GM21619 (cell line): ENCODE measurements at regions not wholly inside any gene's neighbourhood (a gene's known extent, or its start where the extent isn't known, plus 50 kb on each side); places are given as distances from the start of the nearest gene placed in this dataset.
A peak's percentile ranks its signal among the peaks of the same experiment; 100 is the strongest.

Experiments
- ATAC-seq: cut with Tn5 transposase; IDR thresholded peaks from one replicate; pipeline ENCODE4 v1.9.1; 2021; ENCODE audit not compliant: unreplicated experiment

DNA sequence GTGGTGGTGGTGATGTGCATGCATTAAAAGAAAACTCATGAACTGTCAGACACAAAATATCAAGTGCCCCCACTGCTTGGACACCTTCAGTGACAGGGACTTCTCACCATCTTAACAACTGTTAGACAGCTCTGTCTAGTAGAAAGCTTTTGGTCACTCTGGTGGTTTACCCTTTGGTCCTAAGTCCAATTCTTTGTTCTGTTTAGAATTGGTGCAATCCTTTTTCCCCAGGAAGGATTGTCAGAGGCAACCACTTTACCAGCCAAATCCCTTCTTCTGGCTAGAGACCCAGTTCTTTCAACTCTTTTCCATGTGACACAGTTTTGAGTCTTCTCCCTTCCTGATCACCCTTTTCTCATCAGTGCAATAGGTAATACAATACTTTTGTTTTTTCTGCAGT, 140.2 kb downstream of the SEC61B start:
- no peak for ATAC-seq

DNA sequence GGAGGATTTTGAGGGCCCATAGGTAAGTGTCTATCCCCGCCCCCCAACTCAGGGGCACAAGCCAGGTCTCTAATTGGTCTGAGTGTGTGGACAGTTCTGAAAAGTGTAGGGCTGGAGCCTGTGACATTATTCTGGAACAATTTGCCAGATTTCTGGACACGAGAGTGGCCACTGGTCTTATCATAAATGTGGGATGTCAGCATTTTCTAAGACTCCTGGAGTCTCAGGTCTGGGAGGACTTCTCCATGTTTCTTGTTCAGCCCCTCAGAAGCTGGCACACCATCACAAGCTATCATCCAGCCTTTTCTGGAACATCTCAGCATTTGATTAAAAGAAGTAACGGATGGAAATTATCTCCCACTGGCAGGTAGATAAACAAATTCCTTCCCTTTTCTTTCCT, 141.4 kb downstream of the SEC61B start:
- no peak for ATAC-seq

DNA sequence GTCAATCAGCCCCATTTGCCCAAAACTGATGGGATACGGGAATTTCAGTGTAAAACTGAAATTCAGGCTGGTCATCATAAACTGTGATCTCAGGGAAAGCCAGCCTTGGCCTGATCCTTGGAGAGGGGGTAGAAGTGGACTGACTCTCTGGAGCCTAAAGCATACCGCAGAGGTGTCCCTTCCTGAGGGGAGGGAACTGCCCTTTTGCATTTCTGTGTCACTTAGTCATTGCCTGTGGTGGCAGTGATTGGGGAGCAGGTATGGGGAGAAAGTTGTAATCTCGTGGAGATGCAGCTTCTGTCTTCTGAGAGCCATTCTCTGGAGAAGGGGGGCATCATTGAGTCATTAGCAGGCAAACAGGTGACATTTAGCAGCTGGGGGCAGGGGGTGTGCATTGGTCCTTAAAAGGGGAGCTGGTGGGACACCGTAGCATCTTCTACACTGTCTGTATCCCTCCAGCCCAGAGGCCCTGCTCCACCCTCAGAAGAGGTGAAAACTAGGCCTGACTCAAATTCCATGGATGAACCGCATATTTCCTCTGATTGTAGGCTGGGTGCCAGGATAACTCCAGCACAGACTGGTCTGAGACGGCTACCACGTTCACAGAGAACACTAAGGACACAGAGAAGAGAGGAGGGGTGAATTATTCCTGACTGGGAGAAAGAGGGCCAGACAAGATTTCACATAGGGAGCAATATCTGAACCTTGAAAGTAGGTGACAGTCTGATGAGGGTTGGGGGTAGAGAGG, 143.3 kb downstream of the SEC61B start:
- ATAC-seq = no peak

DNA sequence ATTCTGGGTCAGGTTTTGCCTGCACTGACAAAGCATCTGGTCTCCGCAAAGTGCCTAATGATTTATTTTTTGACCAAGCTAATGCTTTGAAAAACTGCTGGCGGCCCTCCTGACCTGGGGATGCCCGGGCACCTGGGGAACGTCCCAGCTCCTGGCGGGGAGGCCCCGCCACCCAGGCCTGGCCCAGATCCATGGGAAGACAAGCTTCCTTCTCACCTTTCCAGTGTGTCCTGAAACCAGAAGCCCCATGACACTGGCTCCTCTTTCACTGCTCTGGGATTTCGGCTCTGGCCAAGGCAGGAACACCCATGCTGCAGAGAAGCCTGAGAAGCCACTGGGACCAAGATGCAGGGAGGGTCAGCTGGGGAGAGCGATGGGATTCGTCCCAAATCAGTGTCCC, 144.1 kb downstream of the SEC61B start:
- ATAC-seq = no peak

DNA sequence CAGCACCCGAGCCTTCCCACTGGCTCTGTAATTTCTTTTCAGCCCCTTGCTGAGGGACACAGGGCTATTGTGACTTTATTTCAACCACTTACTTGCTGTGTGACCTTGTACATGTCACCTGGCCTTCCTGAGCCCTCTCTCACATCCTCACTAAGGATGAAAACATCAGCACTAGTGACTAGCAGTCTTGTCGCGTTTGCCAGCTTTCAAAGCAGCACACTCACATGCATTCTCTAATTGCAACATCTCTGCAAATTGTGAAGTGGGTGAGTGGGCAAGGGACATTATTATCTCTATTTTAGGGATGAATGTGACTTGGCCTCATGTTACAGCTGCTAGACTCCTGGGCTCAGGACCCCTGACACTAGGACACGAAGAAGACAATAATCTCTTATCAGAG, 144.5 kb downstream of the SEC61B start:
- no peak for ATAC-seq

DNA sequence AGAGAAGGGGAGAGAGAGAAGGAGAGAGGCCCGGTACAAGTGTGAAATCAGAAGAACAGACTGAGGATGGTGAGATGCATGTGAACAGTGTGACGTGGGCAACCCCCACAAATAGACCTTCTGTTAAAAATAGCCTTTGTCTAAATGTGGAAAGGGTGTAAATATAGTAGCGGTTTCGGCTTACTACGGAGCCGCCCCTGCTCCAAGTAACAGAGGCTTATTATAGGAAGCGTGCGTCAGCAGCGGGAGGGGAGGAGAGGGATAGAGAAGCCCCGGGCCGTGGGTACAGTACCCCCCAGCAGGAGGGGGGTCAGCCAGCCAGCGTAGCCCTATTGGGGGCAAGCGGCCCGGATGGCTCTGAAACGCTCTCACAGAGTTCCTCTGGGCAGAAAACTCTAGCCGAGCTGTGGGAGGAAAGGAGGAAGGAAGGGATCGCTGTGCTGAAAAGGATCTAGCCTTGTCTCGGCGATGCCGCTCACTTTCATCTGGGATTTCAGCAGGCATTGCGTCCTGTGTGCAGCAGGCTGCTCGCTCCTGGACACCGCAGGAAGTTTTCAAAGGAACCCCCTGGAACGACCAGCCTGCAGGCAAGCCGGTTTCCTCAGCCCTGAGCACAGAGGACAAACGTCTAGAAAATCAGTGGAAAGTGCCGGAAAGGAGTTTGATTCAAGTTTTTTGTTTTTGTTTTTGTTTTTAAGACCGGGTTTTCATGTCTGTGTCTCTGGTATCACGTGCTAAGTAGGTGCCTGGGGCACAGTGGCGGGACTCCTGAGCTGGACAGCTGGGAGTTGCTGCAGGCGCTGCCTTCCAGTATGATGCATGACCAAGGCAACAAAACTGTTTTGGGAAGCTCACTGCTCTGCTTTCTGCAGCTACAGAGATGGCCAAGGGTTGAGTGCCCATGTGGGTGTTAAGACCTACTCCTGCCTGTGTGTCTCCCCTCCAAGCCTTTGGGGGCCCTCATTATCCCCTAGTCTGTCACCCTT, 146.6 kb downstream of the SEC61B start:
- ATAC-seq = peak; percentile 60

DNA sequence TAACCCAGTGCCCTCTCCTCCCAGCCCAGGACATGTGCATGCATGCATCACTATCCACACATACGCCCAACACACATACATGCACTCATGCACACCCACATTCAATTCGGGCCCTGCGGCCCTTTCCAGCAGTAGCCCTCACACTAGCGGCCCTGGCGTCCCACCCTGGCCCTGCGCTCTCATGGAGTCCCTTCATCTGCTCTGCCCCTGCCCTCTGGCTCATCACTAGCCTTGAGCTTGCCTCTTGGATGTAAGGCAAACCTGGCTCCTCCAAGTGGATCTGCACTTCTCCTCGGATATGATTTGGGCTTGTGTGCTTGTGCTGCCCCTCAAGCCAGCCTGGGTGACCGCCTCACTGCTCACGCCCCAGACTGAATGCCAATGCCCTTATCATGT, 147.2 kb downstream of the SEC61B start:
- ATAC-seq = no peak

DNA sequence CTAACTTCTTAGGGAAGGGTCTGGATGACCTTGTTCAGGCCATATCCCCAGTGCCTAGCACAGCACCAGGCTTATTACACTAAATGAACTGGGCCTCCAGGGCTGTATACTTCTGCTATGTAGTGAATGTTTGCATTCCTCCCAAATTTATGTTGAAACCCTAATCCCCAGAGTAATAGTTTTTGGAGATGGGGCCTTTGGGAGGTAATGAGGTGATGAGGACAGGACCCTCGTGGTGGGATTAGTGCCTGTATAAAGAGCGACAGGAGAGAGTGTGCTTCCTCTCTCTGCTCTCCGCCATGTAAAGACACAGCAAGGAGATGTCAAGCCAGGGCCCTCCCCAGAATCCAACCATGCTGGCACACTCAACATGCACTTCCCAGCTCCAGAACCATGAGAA, 148.3 kb downstream of the SEC61B start:
- no peak for ATAC-seq

DNA sequence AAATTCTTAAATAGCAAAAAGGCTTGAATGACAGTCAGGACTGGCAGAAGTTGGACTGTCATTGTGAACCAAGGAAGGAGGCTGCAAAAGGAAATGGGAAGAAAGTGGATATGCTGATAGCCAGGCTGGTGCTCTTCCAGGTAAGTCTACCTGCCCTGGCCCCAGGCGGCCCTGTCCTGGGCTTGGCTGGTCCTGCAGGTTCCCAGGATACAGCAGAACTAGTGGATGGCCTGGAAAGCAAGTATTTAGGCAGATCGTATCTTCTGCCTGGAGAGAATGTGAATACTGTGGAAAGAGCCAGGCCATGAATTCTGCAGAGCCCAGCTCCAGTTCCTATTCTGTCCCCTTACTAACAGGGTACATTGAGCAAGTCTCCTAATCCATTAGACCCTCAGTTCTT, 149.3 kb downstream of the SEC61B start:
- no peak for ATAC-seq

DNA sequence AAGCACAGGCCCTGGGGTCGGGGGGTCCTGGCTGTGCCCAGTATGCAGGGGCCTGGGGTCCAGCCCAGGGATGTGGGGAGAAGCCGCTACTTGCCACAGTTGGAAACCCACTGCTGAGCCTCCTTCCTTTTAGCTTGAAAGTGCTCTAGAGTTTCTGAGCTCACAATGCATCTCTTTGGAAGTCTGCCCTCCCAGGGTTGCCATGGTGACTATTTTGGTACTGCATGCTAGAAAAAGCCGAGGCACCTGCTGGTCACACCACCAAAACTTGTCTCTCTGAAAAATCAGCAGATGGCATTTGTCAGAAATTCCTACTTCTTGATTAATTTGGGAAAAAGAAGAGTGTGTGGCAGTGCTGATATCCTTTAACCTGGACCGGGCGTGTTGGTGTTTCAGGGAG, 151.8 kb downstream of the SEC61B start:
- no peak for ATAC-seq

DNA sequence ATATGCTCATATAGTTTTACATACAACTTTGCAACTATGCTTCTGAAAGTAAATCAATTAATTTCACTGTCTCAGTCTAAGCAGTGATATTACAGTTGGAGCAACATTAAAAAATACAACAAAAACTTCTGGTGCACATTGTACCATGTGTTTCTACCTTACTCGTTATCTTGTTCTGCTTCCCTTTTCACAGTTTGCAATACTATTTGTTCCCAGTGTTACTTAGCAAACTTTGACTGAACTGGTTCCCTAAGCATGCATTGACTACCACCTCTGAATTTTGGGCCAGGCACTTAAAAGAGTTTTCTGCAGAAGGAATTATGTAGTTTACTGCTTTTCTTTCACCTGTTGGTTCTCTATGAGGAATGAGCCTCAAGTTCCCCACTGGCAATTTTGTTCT, 152.7 kb downstream of the SEC61B start:
- ATAC-seq = no peak

DNA sequence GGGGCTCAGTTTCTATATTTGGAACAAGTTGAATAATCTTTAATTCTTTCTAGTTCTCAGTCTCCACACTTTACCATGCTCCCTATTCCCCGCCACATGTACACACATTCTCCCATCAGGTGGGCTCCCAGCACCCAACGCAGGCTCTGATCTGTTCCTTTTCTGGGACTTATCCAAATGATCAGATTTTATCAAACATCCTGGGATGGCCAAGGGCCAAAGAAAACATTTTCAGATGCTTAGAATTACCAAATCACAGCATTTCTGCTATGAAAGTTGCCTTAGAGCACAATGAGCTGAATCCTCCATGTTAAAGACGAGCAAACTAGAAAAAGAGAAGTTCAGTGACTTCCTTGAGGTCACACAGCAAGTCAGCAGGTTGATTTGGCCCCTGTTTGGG, 153.4 kb downstream of the SEC61B start:
- no peak for ATAC-seq

DNA sequence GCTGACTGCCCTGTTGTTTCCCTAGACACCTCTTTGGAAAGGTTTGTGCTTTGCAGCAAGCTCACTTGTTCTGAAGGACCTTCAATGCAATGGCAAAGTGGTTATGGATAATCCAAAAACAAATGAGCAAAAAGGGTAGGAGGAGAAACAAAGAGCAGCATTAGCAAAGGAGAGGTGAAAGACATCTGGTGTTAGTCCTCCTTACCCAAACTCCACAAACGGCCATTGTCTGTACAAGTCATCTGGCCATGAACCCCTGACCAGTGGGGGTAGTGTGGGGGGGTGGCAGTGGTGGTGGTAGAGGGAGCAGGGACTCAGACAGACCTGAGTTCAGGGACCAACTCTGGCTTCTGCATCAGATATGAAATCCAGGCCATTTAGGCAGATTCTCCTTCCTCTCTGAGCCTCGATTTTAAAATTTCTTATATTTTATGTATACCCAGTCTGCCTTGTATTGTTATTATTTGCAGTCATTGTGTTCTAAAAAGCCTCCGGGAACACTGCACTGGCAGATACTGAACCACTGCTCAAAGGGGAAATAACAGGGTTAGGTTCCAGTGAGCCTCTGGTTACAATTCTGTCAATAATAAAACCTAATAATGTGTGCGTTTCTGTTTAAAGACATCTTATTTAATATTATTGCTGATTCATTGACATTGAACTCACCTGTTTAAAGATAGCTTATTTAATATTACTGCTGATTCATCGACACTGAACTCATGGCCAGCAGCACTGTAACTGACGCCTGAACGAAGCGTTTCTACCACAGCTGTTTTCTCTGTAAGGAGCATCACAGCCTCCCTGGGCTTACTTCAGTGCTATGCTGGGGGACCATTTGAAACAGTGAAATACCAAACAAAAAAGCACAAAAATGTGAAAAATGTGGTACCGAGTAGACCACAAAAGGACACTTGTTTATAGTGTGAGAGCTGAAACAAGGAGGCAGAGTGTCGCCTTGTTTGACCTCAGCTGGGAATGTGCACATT, 156.0 kb downstream of the SEC61B start:
- no peak for ATAC-seq

DNA sequence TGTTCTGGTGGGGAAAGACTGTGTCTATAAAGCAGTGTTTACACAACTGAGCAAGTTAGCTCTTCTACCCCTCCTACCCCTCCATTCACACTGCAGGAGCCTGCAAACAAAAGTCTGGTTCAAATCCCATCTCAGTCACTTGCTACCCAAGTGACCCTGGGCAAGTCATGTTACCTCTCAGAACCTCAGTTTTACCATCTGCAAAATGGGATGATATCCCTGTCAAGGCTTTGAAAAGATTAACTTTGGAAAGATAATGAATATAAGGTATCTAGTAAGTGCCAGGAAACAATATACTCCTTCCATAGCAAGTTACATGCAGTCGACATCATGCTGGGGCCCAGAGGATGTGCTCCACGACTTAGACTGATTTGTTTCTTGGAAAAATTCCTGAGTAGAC, 161.5 kb downstream of the SEC61B start:
- no peak for ATAC-seq

DNA sequence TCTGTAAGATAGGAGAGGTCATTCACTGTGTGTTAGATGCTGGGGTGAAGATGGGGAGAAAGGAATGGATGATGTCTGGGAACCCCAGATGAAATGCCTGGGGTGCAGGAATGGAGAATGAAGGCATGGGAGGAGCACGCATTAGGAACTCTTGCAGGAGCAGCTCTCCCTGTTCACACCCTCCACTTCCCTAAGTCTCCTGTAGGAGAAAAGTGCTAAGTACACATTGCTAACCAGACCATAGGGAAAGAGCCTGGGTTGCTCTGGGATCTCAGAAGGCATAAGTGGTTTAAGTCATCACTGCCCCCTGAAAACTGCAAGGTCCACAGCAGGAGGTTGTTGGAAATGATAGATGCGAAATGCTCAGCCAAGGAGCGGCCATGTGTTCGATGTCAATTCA, 163.1 kb downstream of the SEC61B start:
- ATAC-seq = no peak

DNA sequence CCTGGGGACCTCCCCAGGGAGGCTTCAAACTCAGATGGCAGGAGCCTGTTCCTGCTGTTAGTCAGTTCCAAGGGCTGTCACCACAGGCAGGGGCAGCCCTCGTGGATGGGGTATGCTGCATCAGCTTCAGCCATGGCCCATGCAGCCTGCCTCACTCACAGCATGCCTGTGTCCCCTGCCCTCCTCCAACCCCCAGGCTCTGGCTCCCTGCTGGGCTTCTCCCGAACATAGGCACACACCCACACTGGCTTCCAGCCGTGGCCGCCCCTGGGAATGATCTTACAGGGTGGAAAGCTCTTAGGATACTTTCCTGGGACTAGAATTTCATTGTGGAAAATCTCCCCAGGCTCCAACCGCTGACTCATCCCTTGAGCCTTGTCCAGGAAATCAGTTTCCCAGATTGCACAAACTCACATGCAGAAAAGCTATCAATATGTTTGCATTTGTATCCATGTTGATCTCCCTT, 163.8 kb downstream of the SEC61B start:
- ATAC-seq = no peak

DNA sequence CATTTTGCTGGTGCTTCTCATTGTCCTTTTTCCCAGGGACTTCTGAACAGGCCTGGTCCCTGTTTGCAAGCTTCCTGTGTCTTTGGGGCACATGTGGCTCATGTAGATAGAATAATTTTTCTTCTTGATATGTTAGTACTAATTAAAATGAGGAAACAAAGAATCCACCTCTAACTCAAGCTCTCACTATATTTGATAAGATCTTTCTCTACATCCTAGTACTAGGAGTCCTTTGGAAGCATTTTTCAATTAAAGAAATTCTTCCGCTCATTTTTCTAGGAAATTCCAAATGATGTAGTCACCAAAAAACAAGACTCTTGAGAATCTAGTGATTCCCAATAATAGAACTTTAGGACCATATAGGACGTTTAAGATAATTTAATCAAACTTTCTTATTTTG, 165.3 kb downstream of the SEC61B start:
- no peak for ATAC-seq

DNA sequence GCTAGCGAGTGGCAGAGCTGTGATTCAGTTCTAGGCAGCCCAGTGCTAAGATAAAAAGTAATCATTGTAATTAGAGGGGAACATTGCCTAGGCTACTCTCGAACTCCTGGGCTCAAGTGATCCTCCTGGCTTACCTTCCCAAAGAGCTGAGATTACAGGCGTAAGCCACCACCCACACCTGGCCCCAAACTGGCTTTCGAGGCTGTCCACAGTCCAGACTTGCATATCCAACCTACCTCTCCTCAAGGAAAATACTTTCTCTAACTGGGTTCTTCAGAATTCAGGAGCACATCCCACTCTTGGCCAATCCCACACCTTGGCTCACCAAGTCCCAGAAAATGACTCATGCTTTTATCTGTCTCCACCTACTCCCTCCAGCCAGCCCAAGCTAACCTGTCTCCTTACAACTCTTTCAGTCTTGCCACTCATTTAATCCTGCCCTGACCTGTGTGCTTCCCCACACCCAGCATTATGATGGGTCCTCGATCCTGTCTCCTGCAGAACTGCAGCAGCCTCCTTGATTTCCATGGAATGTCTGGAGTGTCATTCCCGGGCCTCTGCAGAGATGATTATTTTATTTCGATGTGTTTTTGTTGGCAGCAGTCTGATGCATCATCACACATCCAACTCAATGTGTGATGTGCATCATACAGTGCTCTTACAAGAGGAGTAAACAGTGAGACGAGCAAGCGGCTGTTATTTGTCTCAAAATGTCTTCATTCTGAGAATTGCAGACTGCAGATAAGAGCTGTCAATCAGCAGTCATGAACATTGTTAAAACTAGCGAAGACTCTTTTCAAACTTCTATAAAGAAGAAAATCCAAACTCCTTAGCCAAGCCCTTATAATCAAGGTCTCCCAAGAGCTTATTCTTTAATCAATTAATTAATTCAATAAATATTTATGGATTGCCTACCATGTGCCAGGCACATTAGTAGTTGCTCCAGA, 167.3 kb downstream of the SEC61B start:
- ATAC-seq = no peak

DNA sequence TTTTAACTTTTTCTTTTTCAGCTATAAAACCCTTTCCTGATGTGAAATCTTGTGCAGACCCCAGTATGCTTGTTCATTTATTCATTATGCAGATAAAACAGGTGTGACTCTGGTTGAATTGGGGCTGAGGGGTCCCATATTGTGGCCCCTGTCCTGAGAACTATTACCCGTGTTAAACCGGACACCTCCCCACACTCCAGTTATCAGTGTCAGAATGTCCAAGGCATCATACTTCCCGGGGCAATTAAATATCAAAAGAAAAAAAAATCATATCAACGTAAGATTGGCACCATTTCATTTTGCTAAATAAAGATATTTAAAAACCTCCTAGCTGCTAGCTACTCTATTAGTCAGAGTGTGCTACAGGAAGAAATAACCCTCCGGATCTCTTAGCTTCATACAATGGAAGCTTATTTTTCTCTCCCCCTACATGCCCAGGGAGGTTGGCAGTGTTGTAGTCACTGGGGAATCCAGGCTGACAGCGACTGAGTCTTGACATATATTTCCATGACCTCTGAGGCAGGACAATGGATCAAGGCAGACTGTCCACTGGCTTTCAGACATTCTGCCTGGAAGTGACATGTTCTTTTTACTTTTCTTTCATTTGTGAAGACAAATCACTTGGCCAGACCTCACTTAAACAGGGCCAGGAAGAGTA, 170.0 kb downstream of the SEC61B start:
- no peak for ATAC-seq
